Astrocyte of the spinal cord (primary cell): ENCODE measurements at regions not wholly inside any gene's neighbourhood (a gene's known extent, or its start where the extent isn't known, plus 50 kb on each side); places are given as distances from the start of the nearest gene placed in this dataset.

Source experiments
- DNase-seq: peaks from one replicate; pipeline ENCODE4 v3.0.0; 2011; ENCODE audit warnings: low read depth, low spot score
- H3K4me3 ChIP-seq: 2 replicates; pipeline ENCODE4 v1.5.1; 2011; ENCODE audit warnings: low read depth, mild to moderate bottlenecking, low read length, moderate library complexity
- in situ Hi-C: cut with HindIII; loops from 2 replicates; pipeline ENCODE4 v1.10.0; 2017; ENCODE audit warnings: low sequenced_read_pairs
- TF ChIP-seq, protein P1 (sequence below): IDR thresholded peaks from 2 replicates; pipeline ENCODE4 v1.5.1; 2012; ENCODE audit warnings: low read depth, mild to moderate bottlenecking, low read length, inconsistent platforms

GRCh38 chr2:34549710-34550345 is 950.7 kb upstream of the FAM98A start:
- no peak for DNase-seq
- no peak overlapping the region for H3K4me3 ChIP-seq
- in situ Hi-C loops: no loop called here
- TF ChIP-seq, protein P1, sequence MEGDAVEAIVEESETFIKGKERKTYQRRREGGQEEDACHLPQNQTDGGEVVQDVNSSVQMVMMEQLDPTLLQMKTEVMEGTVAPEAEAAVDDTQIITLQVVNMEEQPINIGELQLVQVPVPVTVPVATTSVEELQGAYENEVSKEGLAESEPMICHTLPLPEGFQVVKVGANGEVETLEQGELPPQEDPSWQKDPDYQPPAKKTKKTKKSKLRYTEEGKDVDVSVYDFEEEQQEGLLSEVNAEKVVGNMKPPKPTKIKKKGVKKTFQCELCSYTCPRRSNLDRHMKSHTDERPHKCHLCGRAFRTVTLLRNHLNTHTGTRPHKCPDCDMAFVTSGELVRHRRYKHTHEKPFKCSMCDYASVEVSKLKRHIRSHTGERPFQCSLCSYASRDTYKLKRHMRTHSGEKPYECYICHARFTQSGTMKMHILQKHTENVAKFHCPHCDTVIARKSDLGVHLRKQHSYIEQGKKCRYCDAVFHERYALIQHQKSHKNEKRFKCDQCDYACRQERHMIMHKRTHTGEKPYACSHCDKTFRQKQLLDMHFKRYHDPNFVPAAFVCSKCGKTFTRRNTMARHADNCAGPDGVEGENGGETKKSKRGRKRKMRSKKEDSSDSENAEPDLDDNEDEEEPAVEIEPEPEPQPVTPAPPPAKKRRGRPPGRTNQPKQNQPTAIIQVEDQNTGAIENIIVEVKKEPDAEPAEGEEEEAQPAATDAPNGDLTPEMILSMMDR: no peak

- DNase-seq: no peak
- no peak overlapping the region for H3K4me3 ChIP-seq
- in situ Hi-C loops: no loop called here
- TF ChIP-seq, protein P1: no peak
Observed at GRCh38 chr2:34547900-34548299, 948.8 kb upstream of the FAM98A start.

DNA sequence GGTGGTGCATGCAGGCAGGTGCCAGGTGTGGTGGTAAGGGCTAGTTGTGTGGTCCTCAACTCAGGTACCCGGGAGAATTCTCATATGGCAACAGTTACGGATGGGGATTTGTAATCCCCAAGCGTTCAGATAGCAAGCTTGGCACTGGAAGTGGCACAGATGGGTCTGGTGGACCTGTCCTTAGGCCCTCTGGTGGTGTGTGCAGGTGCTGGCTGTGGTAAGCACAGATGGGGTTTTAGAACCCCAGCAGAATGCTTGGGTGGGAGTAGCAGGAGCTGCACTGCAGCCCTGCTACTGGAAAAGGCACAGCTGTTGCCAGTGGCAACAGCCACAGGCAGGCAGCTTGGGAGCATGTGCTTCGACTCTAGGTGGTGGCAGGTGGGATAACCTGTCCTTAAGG is 948.2 kb upstream of the FAM98A start:
- DNase-seq: no peak
- no peak overlapping the region for H3K4me3 ChIP-seq
- in situ Hi-C loops: no loop called here
- TF ChIP-seq, protein P1: no peak

DNA sequence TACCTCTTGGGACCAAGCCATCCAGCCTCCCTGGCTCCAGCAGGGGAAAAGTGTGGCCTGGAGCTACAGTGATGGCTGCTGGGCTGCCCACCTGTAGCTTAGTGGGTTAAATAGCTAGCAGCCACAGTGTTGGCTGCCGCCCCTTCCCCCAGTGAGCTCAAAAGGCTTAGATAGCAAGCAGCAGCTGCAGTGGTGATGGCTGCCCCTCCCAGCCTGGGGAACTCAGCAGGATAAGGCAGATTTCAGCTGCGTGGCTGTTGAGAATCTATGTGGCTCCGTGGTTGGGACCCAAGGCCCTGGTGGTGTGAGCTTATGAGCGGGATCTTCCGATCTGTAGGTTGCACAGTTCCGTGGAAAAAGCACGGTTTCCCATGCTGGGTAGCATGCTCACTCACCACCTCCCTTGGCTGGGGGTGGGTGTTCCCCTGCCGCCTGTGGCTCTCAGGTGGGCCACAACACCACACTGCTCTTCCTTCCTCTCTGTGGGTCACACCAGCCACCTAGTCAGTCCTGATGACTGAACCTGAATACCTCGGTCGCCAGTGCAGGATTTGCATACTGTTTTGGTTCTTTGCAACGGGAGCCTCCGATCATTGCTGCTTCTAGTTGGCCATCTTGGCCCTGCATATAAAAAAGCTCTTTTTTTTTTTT is 946.5 kb upstream of the FAM98A start:
- TF ChIP-seq, protein P1: no peak
- in situ Hi-C loops: no loop called here
- H3K4me3 ChIP-seq: no peak overlapping the region
- no peak for DNase-seq

DNA sequence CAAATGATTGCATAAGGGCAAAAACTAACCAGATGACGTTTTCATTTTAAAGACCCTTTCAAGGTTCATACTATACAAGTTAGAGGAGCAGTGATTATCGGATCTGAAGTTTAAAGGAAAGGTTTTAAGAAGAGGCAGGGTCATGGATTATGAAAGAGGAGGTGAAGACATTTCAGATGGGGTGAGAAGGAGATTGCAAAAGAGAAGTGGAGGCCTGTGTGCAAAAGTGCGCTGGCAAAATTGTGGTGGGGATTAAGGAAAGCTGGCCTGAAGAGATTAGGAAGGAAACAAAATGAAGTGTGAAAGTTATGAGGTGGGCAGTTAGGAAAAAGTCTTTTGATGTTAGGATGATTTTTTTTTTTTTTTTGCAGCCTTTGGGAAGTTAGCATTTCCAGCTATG is 935.7 kb upstream of the FAM98A start:
- TF ChIP-seq, protein P1: no peak
- H3K4me3 ChIP-seq: no peak overlapping the region
- in situ Hi-C loops: no loop called here
- no peak for DNase-seq

DNA sequence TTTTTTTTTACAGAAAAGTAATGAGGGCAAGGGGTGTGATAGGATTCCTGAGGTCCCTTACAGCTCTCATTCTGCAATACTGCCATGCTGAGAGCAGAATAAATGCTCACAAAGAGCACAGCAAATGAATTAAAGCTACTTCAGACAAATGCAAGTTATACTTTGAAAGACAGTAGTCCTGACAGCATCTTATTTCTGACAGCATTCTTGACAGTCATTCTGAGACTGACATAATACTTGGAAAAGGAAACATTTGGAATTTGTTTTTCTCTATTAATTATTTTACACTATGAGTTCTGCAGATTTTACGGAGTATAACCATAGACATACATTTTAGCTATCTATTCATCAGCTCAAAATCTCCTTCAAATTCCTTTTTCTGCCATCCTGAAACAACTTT is 935.2 kb upstream of the FAM98A start:
- no peak for DNase-seq
- H3K4me3 ChIP-seq: no peak overlapping the region
- TF ChIP-seq, protein P1: no peak
- in situ Hi-C loops: no loop called here
